GM19239 (cell line): ENCODE measurements at regions not wholly inside any gene's neighbourhood (a gene's known extent, or its start where the extent isn't known, plus 50 kb on each side); places are given as distances from the start of the nearest gene placed in this dataset.

Experiments
- DNase-seq: peaks from one replicate; pipeline ENCODE4 v3.0.0; 2011; ENCODE audit warnings: low spot score; ENCODE audit not compliant: insufficient read length
- FAIRE-seq: peaks from 2 replicates; lab custom pipeline; 2011; peaks lifted over from hg19 to GRCh38; lab: Jason Lieb, UNC

DNA sequence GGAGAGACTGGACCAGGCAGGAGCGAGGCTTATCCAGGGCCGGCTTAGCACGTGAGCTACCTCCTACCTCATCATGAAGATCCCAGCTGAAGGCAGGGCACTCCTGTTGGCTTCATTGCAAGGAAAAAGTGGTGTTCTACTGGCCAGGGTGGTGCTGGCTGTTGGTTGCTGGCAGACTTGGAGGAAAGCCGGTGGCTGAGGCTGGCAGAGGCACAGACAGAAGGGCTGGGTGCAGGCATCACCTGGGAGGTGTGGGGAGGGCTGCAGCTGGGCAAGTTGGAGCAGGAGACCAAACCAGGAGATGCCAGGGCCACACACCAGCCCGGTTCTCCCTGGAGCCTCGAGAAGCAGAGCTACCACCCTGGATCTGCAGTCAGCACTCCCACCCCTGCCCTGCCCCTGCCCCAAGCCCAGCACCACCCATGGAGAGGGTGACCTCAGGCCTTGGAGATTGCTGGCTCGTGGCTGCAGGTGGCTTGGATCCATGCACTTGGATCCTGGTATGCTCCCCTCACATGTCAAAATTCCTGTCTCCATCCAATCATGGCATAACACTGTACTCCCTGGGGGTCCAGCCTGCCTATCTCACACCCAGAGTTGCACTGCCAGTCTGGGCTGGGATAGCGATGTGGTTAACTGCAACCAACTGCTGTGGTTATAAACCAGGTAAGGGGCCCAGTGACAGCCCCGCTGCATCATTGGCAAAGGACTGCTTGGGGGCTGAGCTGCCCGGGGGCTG lies 49.7 kb downstream of the GLI2 start:
- FAIRE-seq (no peak), DNase-seq (no peak)

DNA sequence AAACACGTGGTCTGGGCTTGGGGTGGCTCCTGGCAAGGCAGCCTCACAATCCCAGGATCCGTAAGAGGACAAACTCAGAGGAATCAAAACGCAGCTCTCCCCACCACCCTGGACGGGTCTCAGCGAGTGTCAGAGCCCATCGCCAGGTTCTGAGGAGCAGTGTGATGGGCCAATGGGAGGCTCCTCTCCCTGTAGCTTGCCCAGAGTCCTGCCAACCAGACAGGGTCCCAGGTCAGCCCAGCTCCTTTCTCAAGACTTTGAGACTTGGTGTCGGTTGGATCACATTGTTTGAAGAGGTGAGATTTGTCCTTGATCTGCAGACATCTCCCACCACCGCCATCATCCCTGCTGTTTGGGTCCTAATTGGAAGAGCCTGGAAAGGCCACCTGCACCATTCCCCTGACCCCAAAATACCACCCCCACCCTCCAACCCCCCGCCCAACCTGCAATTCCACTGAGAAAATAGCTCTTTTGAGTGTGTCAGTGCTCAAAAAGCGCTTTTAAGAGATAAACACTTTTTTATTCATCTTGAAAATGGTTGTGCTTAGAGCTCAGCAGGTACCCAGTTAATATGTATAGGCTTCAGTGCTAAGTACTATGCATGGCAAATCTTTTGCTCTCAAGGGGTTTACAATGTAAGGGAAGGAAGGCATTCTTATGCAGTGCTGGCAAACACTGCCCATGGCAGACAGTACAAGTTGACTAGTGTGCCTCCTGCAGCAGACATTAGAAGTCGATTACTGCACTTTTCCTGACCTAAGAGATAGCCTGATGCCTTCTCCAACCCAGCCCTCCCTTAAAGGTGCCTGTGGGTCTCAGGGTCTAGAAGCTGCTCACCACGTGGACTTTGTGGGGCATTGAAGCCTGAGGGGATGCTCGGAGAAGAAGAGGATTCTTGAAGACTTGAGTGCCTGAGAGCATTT lies 50.6 kb downstream of the GLI2 start:
- no peak for FAIRE-seq
- no peak for DNase-seq

DNA sequence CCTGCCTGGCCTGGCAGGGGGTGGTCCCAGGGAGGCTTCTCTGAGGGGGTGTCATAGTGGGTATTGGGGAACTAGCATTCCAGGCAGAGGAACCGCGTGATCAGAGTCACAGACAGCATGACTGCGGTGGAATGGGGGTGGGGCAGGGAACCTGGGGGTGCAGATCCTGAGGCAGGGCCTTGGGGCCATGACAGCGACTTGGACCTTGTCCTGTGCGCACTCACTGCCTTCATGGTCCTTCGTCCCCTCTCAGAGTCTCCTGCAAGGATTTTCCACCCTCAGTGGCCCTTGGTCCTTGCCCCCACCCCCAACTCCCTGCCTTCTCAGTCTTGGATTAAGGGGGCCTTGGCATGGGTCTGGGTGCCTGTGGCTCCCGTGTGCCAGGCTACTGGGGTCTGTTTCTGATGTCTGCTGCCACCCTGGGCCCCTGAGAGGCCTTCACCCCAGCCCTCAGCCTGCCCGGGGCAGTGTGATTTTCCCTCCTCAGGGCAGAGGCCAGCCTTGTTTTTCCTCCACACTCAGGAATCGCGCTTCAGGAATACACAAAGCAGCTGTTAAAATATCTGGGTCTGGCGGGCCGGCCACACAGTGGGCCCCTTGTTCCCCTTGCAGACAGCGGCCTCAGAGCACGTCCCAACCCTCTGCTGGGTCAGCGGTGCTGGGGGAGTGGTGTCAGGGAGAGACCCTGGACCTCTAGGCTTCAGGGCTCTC lies 51.6 kb downstream of the GLI2 start:
- DNase-seq (no peak), FAIRE-seq (no peak)

- FAIRE-seq, result no peak
Observed at GRCh38 chr2:120787822-120788700, 52.4 kb downstream of the GLI2 start.

DNA sequence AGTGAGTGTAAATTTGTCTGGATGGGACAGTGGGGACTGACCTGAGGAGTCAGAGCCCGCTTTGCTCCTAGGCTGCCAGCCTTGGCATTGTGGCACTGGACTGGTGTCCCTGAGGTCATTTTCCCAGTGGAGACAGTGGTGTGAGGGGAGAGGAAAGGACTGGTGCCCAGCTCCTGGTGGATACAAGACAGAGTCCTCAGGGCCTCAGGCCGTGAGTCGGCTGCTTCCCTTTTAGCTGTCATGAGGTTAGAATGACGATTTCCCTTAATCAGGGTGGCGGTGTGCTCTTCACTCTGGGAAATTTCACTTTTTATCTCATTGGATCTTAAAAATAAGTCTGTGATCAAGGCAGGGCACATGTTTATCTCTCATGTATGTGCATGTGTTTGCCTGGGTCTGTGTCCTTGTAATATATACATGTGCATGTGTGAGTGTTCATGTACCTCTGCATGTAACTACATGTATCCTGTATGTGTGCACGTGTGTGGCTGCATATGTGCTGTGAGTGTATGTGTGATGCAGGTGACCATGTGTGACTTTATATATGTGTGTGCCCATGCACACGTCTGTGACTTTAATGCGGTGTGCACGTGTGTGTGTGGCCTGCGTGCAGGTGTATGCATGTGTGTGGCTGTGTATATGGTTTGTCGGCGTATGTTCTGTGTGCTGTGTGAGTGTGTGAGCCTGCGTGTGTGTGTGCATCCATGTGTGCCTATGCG lies 55.7 kb downstream of the GLI2 start:
- DNase-seq, result no peak
- no peak for FAIRE-seq

More at GRCh38 chr2:120787822-120788700, 52.4 kb downstream of the GLI2 start:
- no peak for DNase-seq

DNA sequence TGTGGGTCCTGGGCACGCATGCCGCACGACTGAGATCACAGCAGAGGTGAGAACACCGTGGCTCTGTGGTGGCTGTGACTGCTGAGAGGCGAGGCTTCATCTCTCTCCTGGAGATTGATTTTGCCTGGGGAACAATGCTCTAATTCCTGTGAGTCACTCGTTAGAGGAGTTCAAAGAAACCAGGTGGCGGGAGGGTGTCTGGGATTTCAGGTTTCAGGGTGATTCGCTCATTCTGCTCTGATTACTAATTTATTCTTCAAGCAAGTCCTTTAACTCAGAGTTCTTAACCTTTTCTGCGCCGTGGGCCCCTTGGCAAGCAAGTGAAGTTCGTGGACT lies 56.3 kb downstream of the GLI2 start:
- DNase-seq (no peak), FAIRE-seq (no peak)

DNA sequence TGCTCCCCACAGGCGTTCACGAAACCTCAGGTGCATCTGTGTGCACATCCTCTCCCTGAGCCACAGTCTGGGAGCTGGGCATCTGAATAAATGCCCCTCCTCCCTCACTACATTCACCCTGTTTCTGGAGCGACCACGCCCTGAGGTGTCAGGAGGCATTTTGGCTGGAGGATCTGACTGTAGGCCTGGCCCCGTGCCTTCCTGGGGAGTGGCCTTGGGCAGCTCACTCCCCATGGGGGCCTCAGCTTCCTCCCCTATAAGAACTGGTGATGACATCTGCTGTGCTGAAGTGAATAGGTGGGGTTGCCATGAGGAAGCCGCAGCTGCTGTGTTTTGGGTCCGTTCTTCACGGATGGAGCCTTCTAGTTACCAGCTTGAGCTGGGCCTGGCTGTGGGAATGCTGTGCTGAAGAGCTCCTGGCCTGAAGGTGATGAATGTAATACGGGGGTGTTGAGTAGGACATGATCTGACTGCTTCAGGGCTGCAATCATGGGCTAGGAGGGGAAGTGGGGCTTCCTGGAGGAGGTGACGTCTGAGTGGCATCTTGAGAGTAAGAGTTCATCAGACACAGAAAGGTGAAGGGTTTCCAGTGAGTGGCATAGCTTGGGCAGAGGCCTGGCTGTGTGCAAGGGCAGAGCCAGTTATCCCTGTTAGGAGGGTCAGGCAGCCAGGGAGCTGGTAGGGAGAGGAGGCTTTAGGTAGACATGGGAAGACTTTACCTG lies 58.2 kb downstream of the GLI2 start:
- FAIRE-seq, result no peak
- no peak for DNase-seq

GRCh38 chr2:120794716-120795115 lies 59.0 kb downstream of the GLI2 start:
- DNase-seq (no peak), FAIRE-seq (no peak)

DNA sequence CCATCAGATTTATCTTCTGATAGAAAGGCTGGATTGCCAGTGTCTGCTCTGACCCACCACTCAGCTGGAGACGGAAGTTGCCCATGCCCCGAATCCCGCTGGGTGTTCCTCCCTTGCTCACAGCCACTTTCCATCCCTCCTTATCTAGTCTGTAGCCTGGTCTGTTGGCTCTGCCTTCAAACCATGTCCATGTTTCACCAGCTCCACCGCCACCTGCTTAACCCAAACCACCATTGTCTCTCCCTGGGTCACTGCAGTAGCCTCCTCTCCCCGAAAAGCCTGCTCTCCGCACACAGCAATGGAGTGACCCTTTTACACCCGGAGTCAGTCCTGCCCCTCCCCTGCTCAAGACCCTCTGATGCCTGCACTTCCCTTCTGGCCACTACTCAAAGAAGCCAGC lies 60.4 kb downstream of the GLI2 start:
- DNase-seq (no peak), FAIRE-seq (no peak)

DNA sequence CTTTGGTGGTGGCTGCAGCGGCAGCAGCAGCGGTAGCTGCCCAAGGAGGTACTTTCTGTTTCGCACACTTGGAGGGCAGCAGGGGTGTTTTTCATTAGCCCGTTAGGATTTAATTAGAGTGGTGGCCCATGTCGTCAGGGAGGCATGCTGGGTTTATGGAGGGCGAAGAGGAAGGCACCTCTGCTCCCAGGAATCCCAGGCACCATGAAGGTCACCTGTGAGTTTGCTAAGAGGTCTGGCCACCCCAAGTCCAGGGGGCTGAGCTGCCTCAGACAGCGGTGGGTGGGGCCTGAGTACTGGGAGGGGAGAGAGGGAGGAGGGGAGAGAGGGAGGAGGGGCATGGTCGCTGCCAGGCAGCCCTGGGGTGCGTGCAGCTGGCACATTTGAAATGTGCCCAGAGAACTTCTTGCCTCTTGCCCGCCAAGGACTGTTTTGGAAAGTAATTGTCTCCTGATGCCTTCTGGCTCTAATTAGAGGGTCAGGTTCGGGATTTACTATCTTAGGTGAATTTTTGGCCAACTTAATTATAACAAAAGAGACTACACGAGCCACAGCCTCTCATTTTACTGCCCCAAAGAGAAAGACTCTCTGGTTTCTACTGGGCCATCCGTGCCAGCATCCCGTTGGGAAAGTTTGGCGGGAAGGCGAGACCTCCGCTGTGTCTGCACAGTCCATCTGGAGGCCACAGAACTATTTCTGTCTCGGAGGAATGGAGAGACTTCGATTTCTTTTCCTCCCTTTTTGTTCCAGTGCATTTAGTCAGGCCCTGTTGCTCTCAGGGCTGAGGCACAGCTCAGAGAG lies 62.0 kb downstream of the GLI2 start:
- no peak for FAIRE-seq
- DNase-seq, result no peak

DNA sequence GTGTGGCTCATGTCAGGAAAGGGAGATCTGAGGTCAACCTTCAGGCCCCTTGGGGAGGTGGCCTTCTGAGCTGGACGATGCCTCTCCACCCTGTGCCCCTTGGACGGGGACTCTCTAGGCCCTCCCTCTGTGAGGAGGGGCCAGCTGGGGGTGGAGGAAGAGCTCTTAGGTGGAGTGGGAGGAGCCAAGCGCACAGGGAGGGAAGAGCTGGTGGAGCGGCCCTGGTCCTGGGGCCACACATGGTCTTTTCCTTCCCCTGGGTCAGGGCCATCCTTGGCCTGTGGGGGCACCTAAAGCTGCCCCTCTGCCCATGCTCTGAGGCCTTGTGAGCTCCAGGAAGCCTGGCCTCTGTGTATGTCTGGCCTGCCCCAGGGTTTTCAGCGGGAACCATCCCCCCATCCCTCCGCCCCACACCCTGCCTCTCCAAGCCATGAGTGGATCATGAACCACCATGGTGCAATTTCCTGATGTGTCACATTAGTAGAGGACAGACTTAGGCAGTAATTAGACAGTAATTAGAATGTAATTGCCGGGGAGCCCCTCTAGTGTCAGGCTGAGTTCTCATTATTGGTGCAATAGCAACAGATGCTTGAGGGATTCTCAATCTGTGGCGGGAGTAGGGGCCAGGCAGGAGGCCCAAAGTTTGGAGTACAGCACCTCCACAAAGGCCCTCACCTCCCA lies 63.0 kb downstream of the GLI2 start:
- DNase-seq (no peak), FAIRE-seq (no peak)

DNA sequence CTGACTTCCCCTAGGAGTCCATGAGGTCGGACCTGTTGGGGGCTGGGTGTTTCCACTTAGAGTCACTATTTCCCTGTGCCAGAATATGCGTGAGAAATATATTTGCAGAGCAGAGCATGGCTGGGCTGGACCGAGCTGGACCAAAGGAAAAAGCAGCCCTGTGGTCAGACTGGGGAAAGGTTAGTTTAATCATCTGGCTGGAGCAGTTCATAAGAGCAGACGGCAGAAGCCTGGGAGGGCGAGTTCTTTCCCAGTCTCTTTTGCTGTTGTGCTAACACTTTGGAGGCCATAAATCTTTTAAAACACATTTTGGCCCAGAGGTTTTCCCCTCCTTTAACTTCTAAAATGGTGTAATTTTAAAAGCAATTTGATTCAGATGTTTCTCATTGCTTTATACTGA lies 66.5 kb downstream of the GLI2 start:
- FAIRE-seq (no peak), DNase-seq (no peak)

- no peak for FAIRE-seq
- no peak for DNase-seq
Observed at GRCh38 chr2:120802867-120803484, 67.3 kb downstream of the GLI2 start.

GRCh38 chr2:120803764-120804335 lies 68.2 kb downstream of the GLI2 start:
- FAIRE-seq, result no peak
- no peak for DNase-seq

GRCh38 chr2:120804459-120804858 lies 68.8 kb downstream of the GLI2 start:
- no peak for DNase-seq
- FAIRE-seq, result no peak

DNA sequence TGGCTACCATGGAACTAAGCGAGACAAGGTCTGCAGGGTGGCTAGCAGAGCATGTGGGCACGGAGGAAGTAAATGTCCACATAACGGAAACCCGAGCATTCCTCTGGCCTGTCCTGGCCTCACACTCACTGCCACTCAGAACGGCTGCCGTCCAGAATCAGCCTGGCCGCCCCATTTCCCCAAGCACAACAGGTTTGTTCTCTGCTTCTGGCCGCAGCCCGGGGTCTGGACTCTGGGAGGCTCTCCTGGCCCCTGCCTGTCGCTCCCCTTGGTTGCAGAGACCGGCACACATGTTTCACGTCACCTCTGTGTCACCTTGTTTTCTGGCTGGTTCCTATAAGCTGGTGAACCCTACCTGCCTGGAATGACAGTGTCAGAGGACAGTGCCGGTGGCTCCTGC lies 69.3 kb downstream of the GLI2 start:
- FAIRE-seq (no peak), DNase-seq (no peak)

DNA sequence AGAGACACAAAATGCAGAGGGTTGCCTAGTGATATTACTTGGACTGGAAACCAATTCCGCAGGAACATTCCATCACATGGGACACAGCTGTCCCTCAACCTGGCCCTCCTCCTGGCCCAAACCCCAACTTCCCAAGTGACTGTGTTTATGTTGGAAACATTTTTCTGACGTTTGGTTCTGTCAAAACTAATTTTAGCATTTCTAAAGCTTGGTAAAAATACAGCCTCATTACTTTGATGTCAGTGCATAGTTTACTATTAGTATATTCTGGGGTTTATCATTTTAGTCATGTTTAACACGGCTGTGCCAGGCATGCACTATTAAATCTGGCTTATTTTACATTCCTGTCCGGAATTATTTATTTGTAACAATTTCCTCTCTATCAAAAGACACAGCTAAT lies 69.9 kb downstream of the GLI2 start:
- DNase-seq, result no peak
- no peak for FAIRE-seq
